BJ (cell line): ENCODE measurements at regions not wholly inside any gene's neighbourhood (a gene's known extent, or its start where the extent isn't known, plus 50 kb on each side); places are given as distances from the start of the nearest gene placed in this dataset.

Experiments used
- CTCF ChIA-PET: fragments of 350-600 bp; formaldehyde crosslinking; extraction: SDS; loops from one replicate; lab custom pipeline; 2021; ENCODE audit warnings: antibody characterized with exemption, inconsistent platforms; lab: Yijun Ruan, JAX
- POLR2A ChIA-PET: fragments of 300-600 bp; sonication (Branson Sonifier 250); formaldehyde crosslinking; extraction: SDS; loops from one replicate; lab custom pipeline; 2021; ENCODE audit warnings: antibody characterized with exemption; lab: Charles Lee
- DNase-seq: peaks from one replicate; pipeline ENCODE4 v3.0.0-alpha.2; 2011; ENCODE audit warnings: low read depth
- H3K27me3 ChIP-seq: 2 replicates; pipeline ENCODE4 v1.6.0; 2011; ENCODE audit warnings: low read length; ENCODE audit not compliant: control insufficient read depth, insufficient read depth
- H3K36me3 ChIP-seq: 2 replicates; pipeline ENCODE4 v1.5.1; 2011; ENCODE audit warnings: low read length; ENCODE audit not compliant: control insufficient read depth, insufficient read depth
- H3K4me3 ChIP-seq: 2 replicates; pipeline ENCODE4 v1.5.1; 2011; ENCODE audit warnings: low read depth, mild to moderate bottlenecking, control low read depth, low read length
- CTCF ChIP-seq: IDR thresholded peaks from 2 replicates; pipeline ENCODE4 v1.5.1; 2011; ENCODE audit warnings: low read depth, mild to moderate bottlenecking, control low read depth, inconsistent platforms, low read length, moderate library complexity; ENCODE audit not compliant: insufficient read depth

GRCh38 chr1:213921311-213921710, 66.5 kb upstream of the PROX1 start:
- TF ChIP-seq CTCF = no peak
- ChIA-PET CTCF (no interaction called here), POLR2A (no interaction called here)
- Histone ChIP-seq H3K36me3 (no peaks in the 10 kb centered on the region), H3K27me3 (no peaks in the 10 kb centered on the region), H3K4me3 (no peak overlapping the region)
- no peak for DNase-seq

GRCh38 chr1:213921712-213922111, 66.1 kb upstream of the PROX1 start:
- no peak for TF ChIP-seq CTCF
- CTCF ChIA-PET = no interaction called here
- H3K36me3 ChIP-seq = no peaks in the 10 kb centered on the region
- DNase-seq = no peak
- POLR2A ChIA-PET = no interaction called here
- H3K27me3 ChIP-seq = no peaks in the 10 kb centered on the region
- H3K4me3 ChIP-seq = no peak overlapping the region

DNA sequence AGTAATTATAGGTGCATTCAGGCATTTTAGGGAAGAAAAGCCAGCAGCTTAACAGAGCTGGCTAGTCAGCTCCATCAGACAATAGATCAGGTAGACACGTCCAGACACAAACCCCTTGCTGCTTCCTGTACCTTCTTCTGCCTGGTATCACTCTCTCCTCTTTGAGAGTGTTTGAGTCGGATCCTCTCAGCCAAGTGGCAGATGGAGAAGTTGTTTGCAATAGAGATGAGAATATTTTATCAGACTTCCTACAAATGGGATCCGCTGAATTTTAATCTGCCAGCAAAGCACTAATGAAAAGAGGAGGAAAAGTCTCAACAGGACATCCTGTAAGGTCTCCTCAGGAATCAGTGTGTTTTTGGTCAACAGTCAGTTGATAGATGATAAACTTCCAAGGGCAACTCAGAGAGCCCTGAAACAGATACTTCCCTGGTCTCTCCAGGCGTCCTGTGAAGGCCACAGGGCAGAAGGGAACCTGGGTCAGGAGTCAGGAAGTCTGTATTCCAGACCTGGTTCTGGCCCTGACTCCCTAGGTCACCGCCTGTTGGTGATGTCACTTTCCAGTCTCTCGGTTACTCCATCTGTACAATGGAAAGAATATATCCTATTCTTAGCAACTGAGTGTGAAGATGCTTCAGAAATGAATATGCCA, 62.1 kb upstream of the PROX1 start:
- no peak for DNase-seq
- Histone ChIP-seq H3K4me3 (no peak overlapping the region), H3K27me3 (no peaks in the 10 kb centered on the region), H3K36me3 (no peaks in the 10 kb centered on the region)
- ChIA-PET CTCF (no interaction called here), POLR2A (no interaction called here)
- no peak for TF ChIP-seq CTCF

DNA sequence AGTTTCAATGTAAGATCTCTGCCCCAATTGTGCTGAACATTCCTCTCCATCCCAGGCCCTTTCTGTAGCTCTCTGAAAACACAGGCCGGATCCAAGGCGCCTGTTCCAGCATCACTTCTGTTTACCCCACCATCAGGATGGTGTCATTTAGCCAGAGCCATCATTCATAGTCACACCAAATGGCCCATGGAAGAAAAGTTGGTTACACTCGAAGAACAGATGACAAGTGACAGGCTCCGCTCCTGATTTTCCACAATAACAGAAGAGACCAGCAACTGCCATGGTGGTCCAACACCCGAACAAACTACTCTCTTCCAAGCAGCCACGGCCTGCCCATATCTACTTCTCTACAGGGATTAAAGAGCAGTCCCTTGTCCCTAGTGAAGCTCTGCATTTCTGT, 59.9 kb upstream of the PROX1 start:
- H3K4me3 ChIP-seq = no peak overlapping the region
- no peaks in the 10 kb centered on the region for H3K27me3 ChIP-seq
- no peak for TF ChIP-seq CTCF
- ChIA-PET POLR2A (no interaction called here), CTCF (no interaction called here)
- no peak for DNase-seq
- no peaks in the 10 kb centered on the region for H3K36me3 ChIP-seq

DNA sequence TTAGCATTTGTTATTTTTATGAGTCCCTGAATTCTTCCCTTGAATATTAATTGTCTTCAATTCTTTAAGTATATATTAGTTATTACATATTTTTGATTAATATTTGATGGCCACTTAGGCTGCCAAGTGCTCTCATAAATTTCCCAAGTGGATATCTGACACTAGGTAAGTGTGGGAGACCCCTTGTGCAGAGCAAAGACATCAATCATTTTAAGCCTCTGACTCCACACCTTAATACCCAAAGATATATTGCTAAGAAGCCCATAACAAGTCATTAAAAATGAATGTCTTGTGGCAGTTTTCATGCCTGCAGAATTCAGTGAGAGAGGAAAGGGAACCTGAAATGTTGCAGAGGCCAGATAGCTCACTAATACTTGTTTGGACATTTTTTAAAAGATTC, 58.4 kb upstream of the PROX1 start:
- no peak for TF ChIP-seq CTCF
- no peak for DNase-seq
- Histone ChIP-seq H3K27me3 (no peaks in the 10 kb centered on the region), H3K4me3 (no peak overlapping the region), H3K36me3 (no peaks in the 10 kb centered on the region)
- ChIA-PET POLR2A (no interaction called here), CTCF (no interaction called here)
